Neural cell (in vitro differentiated cells): ENCODE measurements at regions not wholly inside any gene's neighbourhood (a gene's known extent, or its start where the extent isn't known, plus 50 kb on each side); places are given as distances from the start of the nearest gene placed in this dataset.

Experiments
- EP300 ChIP-seq: fragments of 450-650 bp; conservative IDR thresholded peaks from 2 replicates; pipeline ENCODE4 v1.6.1; 2014; ENCODE audit warnings: antibody characterized with exemption, mild to moderate bottlenecking, moderate library complexity; ENCODE audit not compliant: poor library complexity, severe bottlenecking
- EZH2 ChIP-seq: fragments of 200-600, 300-800 bp; shearing (Covaris generic), sonication (generic); IDR thresholded peaks from 2 replicates; pipeline ENCODE4 v1.6.1; 2014; ENCODE audit warnings: antibody characterized with exemption, low read length, borderline replicate concordance, mild to moderate bottlenecking; ENCODE audit not compliant: insufficient read depth, poor library complexity, severe bottlenecking
- MXI1 ChIP-seq: fragments of 450-650 bp; conservative IDR thresholded peaks from 2 replicates; pipeline ENCODE4 v1.6.1; 2014; ENCODE audit warnings: antibody characterized with exemption, mild to moderate bottlenecking; ENCODE audit not compliant: poor library complexity, severe bottlenecking
- POLR2AphosphoS5 ChIP-seq: IDR thresholded peaks from 2 replicates; pipeline ENCODE4 v1.6.1; 2012
- RAD21 ChIP-seq: fragments of 450-650 bp; conservative IDR thresholded peaks from 2 replicates; pipeline ENCODE4 v1.6.1; 2014; ENCODE audit warnings: antibody characterized with exemption, mild to moderate bottlenecking, moderate library complexity
- SMC3 ChIP-seq: fragments of 450-650 bp; conservative IDR thresholded peaks from 2 replicates; pipeline ENCODE4 v1.6.1; 2014; ENCODE audit warnings: antibody characterized with exemption, mild to moderate bottlenecking, moderate library complexity; ENCODE audit not compliant: poor library complexity
- TAF1 ChIP-seq: IDR thresholded peaks from 2 replicates; pipeline ENCODE4 v1.6.1; 2012; ENCODE audit warnings: low read depth
- TF ChIP-seq, protein P1 (sequence below): fragments of 450-650 bp; IDR thresholded peaks from 2 replicates; pipeline ENCODE4 v1.5.1; 2014; ENCODE audit warnings: antibody characterized with exemption, mild to moderate bottlenecking, moderate library complexity; ENCODE audit not compliant: poor library complexity, severe bottlenecking
- TF ChIP-seq, protein P2 (sequence below): IDR thresholded peaks from 2 replicates; pipeline ENCODE4 v1.6.1; 2012; ENCODE audit warnings: borderline replicate concordance

DNA sequence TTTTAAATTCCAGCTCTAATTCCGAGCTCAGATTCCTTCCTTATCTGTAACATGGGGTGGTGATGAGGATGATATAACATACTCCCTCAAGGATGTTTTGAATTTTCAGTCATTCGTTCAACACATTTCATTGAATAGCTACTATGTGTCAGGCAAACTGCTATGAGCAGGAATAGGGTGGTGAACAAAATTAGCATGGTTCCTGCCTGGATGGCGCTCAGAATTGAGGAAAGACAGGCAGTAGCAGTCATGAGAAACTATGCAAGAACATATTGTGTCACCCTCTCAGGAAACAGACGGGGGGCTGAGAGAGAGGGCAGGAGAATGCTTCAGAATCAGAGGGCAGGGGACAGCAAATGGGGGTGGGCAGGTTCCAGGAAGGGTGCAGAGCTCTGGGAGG, 265.2 kb downstream of the NSG2 start:
- TF ChIP-seq EZH2: no peak
- TF ChIP-seq, protein P1, sequence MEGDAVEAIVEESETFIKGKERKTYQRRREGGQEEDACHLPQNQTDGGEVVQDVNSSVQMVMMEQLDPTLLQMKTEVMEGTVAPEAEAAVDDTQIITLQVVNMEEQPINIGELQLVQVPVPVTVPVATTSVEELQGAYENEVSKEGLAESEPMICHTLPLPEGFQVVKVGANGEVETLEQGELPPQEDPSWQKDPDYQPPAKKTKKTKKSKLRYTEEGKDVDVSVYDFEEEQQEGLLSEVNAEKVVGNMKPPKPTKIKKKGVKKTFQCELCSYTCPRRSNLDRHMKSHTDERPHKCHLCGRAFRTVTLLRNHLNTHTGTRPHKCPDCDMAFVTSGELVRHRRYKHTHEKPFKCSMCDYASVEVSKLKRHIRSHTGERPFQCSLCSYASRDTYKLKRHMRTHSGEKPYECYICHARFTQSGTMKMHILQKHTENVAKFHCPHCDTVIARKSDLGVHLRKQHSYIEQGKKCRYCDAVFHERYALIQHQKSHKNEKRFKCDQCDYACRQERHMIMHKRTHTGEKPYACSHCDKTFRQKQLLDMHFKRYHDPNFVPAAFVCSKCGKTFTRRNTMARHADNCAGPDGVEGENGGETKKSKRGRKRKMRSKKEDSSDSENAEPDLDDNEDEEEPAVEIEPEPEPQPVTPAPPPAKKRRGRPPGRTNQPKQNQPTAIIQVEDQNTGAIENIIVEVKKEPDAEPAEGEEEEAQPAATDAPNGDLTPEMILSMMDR: no peak
- no peak for TF ChIP-seq RAD21
- no peak for TF ChIP-seq POLR2AphosphoS5
- no peak for TF ChIP-seq TAF1
- TF ChIP-seq, protein P2, sequence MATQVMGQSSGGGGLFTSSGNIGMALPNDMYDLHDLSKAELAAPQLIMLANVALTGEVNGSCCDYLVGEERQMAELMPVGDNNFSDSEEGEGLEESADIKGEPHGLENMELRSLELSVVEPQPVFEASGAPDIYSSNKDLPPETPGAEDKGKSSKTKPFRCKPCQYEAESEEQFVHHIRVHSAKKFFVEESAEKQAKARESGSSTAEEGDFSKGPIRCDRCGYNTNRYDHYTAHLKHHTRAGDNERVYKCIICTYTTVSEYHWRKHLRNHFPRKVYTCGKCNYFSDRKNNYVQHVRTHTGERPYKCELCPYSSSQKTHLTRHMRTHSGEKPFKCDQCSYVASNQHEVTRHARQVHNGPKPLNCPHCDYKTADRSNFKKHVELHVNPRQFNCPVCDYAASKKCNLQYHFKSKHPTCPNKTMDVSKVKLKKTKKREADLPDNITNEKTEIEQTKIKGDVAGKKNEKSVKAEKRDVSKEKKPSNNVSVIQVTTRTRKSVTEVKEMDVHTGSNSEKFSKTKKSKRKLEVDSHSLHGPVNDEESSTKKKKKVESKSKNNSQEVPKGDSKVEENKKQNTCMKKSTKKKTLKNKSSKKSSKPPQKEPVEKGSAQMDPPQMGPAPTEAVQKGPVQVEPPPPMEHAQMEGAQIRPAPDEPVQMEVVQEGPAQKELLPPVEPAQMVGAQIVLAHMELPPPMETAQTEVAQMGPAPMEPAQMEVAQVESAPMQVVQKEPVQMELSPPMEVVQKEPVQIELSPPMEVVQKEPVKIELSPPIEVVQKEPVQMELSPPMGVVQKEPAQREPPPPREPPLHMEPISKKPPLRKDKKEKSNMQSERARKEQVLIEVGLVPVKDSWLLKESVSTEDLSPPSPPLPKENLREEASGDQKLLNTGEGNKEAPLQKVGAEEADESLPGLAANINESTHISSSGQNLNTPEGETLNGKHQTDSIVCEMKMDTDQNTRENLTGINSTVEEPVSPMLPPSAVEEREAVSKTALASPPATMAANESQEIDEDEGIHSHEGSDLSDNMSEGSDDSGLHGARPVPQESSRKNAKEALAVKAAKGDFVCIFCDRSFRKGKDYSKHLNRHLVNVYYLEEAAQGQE: no peak
- no peak for TF ChIP-seq EP300
- no peak for TF ChIP-seq MXI1
- no peak for TF ChIP-seq SMC3
